NCI-H2107 (cell line): ENCODE measurements at regions not wholly inside any gene's neighbourhood (a gene's known extent, or its start where the extent isn't known, plus 50 kb on each side); places are given as distances from the start of the nearest gene placed in this dataset.

Experiments
- DNase-seq: peaks from one replicate; lab custom pipeline; 2025; lab: John Stamatoyannopoulos, UW

DNA sequence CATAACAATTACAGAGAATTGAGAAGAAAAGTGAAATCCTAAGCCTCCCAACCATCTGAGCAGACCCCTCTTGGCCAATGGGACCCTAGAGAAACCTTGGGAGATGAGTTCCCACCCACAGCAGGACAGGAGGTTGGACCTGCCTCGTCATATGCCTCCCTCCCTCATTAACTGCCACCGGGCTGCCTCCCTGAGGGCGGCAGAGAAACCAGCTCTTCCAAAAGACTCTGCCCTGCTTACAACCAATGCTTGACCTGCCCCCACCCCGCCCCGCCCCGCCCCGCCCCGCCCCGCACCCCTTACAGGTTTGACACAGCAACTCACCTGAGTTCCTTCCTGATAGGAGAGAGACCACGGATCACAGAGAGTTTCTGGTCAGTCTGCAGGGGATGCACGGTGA, 86.1 kb downstream of the ADRA2C start:
- no peak for DNase-seq

GRCh38 chr4:3852711-3853110, 86.5 kb downstream of the ADRA2C start:
- no peak for DNase-seq

- no peak for DNase-seq
Measured at GRCh38 chr4:3853388-3854035, 87.3 kb downstream of the ADRA2C start.

- no peak for DNase-seq
Measured at GRCh38 chr4:3854661-3855060, 88.5 kb downstream of the ADRA2C start.

GRCh38 chr4:3855646-3856045, 89.5 kb downstream of the ADRA2C start:
- no peak for DNase-seq

DNA sequence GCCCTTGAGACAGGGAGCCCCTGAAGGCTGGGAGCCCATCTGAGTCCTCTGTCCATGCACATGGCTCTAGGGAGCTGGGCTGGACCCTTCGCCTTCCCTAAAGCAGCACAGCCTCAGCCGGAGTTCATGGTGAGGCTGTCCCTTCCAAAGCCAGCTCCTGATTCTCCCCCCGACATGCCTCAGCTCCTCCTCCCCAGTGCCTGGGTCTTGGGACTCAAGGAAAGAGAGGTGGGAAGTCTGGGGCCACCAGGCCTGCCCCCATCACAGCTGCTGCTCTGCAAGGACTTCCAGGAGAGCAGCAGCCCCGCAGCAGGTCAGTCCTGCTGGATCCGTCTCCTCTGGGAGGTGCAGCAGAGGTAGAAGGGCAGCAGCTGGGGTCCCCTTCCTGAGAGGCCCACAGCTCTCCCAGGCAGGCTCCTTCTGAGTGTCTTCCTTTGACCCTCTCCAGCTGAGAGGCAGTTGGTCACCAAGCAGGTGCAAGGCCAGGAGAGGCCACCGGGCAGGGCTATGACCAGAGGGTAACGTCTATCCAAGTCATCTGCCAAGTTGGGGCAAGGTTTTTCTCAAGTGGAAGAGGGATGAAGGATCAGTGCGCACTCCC, 90.5 kb downstream of the ADRA2C start:
- DNase-seq: no peak

DNA sequence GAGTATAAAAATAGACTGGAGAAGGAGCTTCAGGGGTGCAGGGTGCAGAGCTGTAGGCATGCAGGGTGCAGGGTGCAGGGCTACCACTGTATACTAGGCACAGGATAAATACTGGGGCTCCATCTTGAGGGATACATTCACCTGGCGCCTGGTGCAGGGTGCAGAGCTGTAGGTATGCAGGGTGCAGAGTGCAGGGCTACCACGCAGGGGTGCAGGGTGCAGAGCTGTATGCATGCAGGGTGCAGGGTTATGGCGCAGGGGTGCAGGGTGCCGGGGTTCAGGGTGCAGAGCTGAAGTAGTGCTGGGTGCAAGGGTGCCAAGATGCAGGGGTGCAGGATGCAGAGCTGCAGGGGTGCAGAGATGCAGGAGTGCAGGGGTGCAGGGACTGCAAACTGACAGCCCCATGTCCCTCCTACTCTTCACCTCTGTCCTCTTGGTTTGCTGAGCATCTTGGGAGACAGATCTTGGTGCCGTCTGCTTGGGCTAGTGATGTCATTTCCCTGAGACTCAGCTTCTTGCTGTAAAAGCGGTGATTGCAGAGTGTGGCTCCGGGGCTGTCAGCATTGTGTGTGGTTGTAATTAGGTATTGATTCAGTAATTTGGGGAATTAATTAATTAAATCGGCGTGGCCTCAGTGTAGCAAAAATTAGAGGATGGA, 91.2 kb downstream of the ADRA2C start:
- no peak for DNase-seq

DNA sequence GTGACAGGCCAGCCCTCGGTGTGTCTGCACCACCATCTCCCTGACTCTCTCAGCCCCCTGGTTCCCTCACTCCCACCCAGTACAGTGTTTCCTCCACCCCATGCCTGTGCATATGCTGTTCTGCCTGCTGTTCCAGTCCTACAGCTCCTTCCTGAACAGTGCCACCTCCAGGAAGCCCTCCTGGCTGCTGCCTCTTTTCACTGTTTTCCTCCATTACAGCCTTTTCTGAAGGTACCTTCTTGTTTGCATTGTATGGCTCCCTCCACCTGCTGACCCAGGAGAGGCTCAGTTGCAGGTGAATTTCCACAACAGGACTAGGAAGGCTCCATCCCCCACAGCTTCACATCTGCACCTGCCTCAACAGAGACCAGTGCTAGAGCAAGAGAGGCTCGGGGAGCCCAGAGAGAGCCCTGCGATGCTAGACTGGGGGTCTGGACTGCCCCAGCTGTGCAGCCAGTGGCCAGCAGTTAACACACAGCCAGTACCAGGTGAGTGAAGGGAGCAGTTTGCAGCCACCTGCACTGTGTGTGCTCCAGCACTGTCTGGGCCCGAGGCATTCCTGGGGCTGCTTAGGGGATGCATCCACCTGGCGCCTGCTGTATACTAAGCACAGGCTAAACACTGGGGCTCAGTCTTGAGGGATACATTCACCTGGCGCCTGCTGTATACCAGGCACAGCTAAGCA, 92.0 kb downstream of the ADRA2C start:
- DNase-seq: no peak

DNA sequence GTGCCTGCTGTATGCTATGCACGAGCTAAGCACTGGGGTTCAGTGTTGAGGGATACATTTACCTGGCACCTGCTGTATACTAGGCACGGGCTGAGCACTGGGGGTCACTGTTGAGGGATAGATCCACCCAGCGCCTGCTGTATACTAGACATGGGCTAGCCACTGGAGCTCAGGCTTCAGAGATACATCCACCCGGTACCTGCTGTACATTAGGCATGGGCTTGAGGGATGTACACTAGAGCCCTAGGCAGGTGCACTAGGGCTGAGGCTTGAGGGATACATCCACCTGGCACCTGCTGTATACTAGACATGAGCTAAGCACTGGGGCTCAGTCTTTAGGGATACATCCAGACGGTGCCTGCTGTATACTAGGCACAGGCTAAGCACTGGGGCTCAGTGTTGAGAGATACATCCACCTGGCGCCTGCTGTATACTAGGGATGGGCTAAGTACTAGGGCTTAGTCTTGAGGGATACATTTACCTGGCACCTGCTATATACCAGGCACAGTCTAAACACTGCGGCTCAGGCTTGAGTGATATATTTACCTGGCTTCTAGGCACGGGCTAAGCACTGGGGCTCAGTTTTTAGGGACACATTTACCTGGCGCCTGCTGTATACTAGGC, 92.7 kb downstream of the ADRA2C start:
- no peak for DNase-seq

- no peak for DNase-seq
Measured at GRCh38 chr4:3859571-3859970, 93.4 kb downstream of the ADRA2C start.

GRCh38 chr4:3860061-3860912, 94.1 kb downstream of the ADRA2C start:
- no peak for DNase-seq

DNA sequence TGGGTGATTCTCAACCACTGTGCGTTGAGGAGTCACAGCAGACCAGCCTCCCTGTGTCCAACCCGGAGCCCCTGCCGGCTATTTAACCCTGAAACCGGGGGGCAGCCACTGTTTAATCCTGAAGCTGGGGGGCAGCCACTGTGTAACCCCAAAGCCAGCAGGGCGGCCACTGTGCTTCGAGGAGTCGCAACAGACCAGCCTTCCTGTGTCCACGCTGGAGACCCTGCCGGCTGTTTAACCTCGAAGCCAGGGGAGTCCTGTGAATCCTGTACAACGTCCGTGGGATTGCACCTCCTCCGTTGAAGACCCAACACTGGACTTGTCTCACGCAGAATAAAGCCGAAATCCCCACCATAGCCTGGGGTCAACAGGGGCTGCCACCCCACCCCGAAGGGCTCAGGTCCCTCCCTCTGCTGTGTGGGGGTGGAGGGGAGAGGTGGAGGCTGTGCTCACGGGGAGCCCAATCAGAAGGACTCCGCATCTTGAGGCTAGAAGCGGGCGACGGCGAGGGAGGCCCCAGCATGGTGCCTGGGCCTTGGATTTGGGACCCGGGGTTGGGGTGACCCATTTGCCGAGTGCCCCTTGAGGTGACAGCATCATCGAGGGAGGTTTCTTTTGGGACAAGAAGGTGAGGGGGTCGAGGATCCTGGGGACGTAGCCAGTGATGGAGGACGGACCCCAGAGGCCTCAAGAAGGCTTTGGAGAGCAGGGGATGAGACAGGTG, 94.9 kb downstream of the ADRA2C start:
- DNase-seq: no peak

- no peak for DNase-seq
Measured at GRCh38 chr4:3861720-3862639, 95.8 kb downstream of the ADRA2C start.

GRCh38 chr4:3862640-3863420, 96.6 kb downstream of the ADRA2C start:
- DNase-seq: no peak

GRCh38 chr4:3863841-3864741, 97.9 kb downstream of the ADRA2C start:
- DNase-seq: no peak

DNA sequence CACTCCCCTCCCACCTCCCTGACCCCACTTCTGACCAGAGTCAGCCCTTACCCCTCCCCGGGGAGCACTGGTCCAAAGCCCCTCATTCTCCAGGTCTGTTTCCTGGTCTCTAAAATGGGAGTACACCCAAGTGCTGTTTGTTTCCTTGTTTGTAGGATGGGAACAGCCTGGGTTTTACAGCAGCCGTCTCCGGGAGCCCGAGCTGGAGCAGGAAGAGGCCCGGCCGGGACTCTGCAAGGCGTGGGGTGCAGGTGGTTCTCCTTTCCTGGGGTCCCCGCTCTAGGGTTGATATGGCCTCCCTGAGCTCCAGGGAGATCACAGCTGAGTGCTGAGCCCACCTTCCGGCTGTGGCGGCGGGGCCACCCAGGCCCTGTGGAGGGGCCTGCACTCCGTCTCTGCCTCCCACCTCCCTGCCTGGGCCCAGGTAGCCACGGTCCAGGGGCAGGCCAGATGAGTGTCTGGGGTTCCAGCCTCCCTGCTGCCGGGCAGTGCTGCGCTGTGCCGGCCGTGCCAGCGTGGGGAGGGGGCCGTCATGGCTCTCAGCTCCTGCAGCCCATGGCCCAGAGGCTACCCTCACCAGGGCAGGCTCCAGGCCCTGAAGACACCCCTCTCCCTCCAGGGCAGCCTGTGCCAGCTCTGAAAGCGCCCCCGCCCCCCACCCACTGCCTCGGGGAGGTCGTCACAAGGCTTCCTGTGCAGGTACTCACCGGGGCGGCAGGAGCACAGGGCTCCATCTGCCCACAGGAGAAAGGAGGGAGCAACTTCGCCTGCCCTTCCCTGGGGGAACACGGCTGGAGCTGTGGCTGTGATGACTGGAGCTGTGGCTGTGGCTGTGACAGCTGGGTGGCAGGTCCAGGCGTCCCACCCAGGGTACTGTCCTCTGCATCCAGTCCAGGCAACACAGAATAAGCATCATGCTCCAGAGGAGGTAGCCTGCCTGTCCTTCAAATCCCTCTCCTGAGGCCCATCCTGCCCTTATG, 98.8 kb downstream of the ADRA2C start:
- DNase-seq: no peak
